KMS-11 (cell line): ENCODE measurements at regions not wholly inside any gene's neighbourhood (a gene's known extent, or its start where the extent isn't known, plus 50 kb on each side); places are given as distances from the start of the nearest gene placed in this dataset.

ENCODE experiments used
- H2AFZ ChIP-seq: fragments of 200-600 bp; sonication (generic); 2 replicates; pipeline ENCODE4 v1.6.1; 2016; ENCODE audit warnings: antibody characterized with exemption, mixed run types, low read depth
- H3K27ac ChIP-seq: fragments of 200-600 bp; sonication (generic); 2 replicates; pipeline ENCODE4 v1.6.1; 2016; ENCODE audit warnings: mild to moderate bottlenecking, mixed run types
- H3K27me3 ChIP-seq: fragments of 200-600 bp; sonication (generic); 2 replicates; pipeline ENCODE4 v1.6.1; 2017; ENCODE audit warnings: mild to moderate bottlenecking, low read depth, mixed run types, moderate library complexity; ENCODE audit not compliant: insufficient read depth
- H3K36me3 ChIP-seq: fragments of 200-600 bp; sonication (generic); 2 replicates; pipeline ENCODE4 v1.6.1; 2017; ENCODE audit warnings: mild to moderate bottlenecking, mixed run types; ENCODE audit not compliant: insufficient read depth
- H3K4me1 ChIP-seq: fragments of 200-600 bp; sonication (generic); 2 replicates; pipeline ENCODE4 v1.6.1; 2016; ENCODE audit warnings: mild to moderate bottlenecking, low read depth, mixed run types; ENCODE audit not compliant: poor library complexity, severe bottlenecking
- H3K4me2 ChIP-seq: fragments of 200-600 bp; sonication (generic); 2 replicates; pipeline ENCODE4 v1.7.0; 2016; ENCODE audit warnings: mild to moderate bottlenecking, mixed run types
- H3K4me3 ChIP-seq: fragments of 200-600 bp; sonication (generic); IDR thresholded peaks from 2 replicates; pipeline ENCODE4 v1.6.1; 2017; ENCODE audit warnings: low read depth, low read length, mixed read lengths; ENCODE audit not compliant: insufficient read depth
- H3K79me2 ChIP-seq: fragments of 200-600 bp; sonication (generic); 2 replicates; pipeline ENCODE4 v1.6.1; 2016; ENCODE audit warnings: low read depth, mixed run types; ENCODE audit not compliant: insufficient read depth
- H3K9ac ChIP-seq: fragments of 200-600 bp; sonication (generic); 2 replicates; pipeline ENCODE4 v1.6.1; 2016; ENCODE audit warnings: mild to moderate bottlenecking, mixed run types
- H4K20me1 ChIP-seq: fragments of 200-600 bp; sonication (generic); 2 replicates; pipeline ENCODE4 v1.6.1; 2016; ENCODE audit warnings: mild to moderate bottlenecking, mixed run types; ENCODE audit not compliant: insufficient read depth
- TF ChIP-seq, protein P1 (sequence below): fragments of 200-600 bp; sonication (generic); conservative IDR thresholded peaks from 2 replicates; pipeline ENCODE4 v1.6.1; 2017; ENCODE audit warnings: low read depth, mild to moderate bottlenecking, antibody characterized with exemption, low read length, moderate library complexity, mixed read lengths

DNA sequence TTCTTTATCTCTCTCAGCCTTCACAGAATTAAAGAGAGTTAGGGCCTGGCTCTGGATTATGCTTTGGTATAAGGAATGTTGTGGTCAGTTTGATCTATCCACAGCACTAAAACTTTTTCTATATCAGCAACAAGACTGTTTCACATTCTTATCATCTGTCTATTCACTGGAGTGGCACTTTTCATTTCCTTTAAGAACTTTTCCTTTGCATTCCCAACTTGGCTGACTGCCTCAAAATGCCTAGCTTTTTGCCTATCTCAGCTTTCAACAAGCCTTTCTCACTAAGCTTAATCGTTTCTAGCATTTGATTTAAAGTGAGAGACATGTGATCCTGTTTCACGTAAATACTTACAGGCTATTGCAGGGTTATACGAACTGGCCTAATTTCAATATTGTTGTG, 471.8 kb downstream of the GBE1 start:
- H3K4me3 ChIP-seq, result no peak overlapping the region
- H3K27me3 ChIP-seq, result no peaks in the 10 kb centered on the region

DNA sequence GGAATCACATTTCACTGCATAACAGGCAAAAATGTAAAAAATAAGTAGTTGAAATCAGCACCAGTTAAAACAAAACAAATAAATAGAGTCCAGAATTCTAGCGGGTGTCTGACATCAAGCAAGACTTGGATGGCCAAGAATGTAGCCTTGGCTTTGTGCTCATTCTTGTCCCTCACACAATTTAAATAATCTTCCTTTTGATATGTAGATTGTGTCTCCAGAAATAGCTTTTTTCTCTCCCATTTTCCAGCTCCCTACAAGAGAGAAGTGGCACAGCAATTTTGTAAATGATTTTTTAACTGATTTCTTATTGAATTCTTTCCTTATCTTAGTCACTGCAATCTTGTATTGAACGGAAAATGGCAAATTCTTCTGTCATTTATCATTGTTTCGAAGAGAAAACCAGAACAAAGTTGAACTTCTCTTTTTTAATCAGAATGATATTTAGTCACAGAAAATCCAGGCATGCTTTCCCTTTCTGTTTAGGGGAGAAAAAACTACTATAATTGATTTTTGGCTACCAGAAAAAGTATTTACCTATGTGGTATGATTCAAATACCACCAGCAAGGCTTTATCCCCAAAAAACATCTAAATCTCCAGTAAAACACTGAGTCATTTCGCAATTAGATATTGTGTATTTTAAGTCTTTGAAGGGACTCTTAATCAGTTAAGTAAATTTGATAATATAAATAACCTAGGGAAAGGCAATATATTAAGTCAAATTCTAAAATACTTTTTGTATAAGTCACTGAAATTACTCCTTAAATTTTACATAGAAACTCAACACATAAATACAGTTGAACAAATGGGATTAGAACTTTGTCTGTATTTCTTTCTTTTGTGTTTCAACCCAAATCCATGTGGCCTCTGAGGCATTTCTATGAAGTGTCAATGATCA, 481.7 kb downstream of the GBE1 start:
- Histone ChIP-seq H3K9ac (no peak overlapping the region), H3K79me2 (no peaks in the 10 kb centered on the region), H3K4me3 (no peak overlapping the region), H3K4me1 (no peaks in the 10 kb centered on the region), H2AFZ (no peak overlapping the region), H4K20me1 (no peaks in the 10 kb centered on the region), H3K36me3 (no peaks in the 10 kb centered on the region), H3K27me3 (no peaks in the 10 kb centered on the region), H3K4me2 (no peak overlapping the region), H3K27ac (no peak overlapping the region)
- TF ChIP-seq, protein P1, sequence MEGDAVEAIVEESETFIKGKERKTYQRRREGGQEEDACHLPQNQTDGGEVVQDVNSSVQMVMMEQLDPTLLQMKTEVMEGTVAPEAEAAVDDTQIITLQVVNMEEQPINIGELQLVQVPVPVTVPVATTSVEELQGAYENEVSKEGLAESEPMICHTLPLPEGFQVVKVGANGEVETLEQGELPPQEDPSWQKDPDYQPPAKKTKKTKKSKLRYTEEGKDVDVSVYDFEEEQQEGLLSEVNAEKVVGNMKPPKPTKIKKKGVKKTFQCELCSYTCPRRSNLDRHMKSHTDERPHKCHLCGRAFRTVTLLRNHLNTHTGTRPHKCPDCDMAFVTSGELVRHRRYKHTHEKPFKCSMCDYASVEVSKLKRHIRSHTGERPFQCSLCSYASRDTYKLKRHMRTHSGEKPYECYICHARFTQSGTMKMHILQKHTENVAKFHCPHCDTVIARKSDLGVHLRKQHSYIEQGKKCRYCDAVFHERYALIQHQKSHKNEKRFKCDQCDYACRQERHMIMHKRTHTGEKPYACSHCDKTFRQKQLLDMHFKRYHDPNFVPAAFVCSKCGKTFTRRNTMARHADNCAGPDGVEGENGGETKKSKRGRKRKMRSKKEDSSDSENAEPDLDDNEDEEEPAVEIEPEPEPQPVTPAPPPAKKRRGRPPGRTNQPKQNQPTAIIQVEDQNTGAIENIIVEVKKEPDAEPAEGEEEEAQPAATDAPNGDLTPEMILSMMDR, result no peak

More for the DNA sequence above, 471.8 kb downstream of the GBE1 start:
- H3K4me2 ChIP-seq, result no peak overlapping the region
- no peaks in the 10 kb centered on the region for H3K4me1 ChIP-seq
- no peaks in the 10 kb centered on the region for H3K79me2 ChIP-seq
- H3K27ac ChIP-seq, result no peak overlapping the region
- no peaks in the 10 kb centered on the region for H4K20me1 ChIP-seq
- no peaks in the 10 kb centered on the region for H3K36me3 ChIP-seq
- H3K9ac ChIP-seq, result no peak overlapping the region
- TF ChIP-seq, protein P1, result no peak
- H2AFZ ChIP-seq, result no peak overlapping the region

DNA sequence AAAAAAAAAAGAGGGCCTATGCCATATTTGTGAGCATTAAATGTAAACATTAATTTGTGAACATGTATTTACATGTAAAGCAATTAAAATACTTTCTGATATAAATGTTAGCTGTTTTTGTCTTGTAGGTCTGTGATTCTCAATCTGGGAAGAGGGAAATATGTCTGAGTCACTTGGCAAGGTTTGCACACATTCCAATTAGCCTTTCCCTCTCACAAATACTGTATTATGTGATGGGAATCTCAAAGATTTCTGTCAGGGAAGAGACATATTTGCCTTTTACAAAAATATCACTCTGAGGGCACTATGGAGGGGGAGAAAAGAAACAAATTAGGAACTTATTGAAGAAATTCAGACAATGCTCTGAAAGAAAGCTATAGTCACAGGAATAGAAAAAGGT, 483.6 kb downstream of the GBE1 start:
- Histone ChIP-seq H3K4me3 (no peak overlapping the region), H3K79me2 (no peaks in the 10 kb centered on the region), H3K9ac (no peak overlapping the region), H3K4me2 (no peak overlapping the region), H3K27me3 (no peaks in the 10 kb centered on the region), H4K20me1 (no peaks in the 10 kb centered on the region), H3K27ac (no peak overlapping the region), H3K4me1 (no peaks in the 10 kb centered on the region), H2AFZ (no peak overlapping the region), H3K36me3 (no peaks in the 10 kb centered on the region)
- TF ChIP-seq, protein P1, result no peak

DNA sequence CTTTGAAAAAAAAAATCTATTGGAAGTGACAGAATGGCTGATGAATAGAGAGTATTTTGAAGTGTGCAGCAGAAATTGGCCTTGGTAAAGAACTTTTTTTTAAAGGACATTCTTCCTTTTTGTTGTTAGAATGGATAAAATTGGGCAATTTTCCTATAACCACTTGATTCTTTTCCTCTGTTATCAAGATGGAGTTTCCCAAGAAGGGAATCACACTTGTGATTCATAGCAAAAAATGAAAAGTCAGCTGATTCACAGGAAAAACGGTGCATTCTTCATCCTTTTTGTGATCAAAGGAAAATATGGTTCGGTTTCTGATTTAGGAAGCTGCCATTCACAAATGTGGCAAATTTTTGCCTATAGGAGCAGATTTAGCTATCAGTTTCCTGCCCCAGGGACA, 486.8 kb downstream of the GBE1 start:
- Histone ChIP-seq H4K20me1 (no peaks in the 10 kb centered on the region), H3K27ac (no peak overlapping the region), H3K36me3 (no peaks in the 10 kb centered on the region), H3K4me2 (no peak overlapping the region), H3K4me3 (no peak overlapping the region), H2AFZ (no peak overlapping the region), H3K27me3 (no peaks in the 10 kb centered on the region), H3K9ac (no peak overlapping the region), H3K79me2 (no peaks in the 10 kb centered on the region), H3K4me1 (no peaks in the 10 kb centered on the region)
- TF ChIP-seq, protein P1, result no peak
